HCT116 (cell line): ENCODE measurements at regions not wholly inside any gene's neighbourhood (a gene's known extent, or its start where the extent isn't known, plus 50 kb on each side); places are given as distances from the start of the nearest gene placed in this dataset.

Experiments
- ATAC-seq: fragments of 200-7000 bp; cut with Tn5 transposase; 2 replicates; pipeline ENCODE4 v1.9.1; 2020; ENCODE audit warnings: mild to moderate bottlenecking, moderate library complexity
- BruUV-seq: library from RNA; stranded (reverse); fragments of 400-500 nt; replicated peaks from 2 replicates; lab custom pipeline; 2021; lab: Mats Ljungman, UMichigan
- CTCF ChIA-PET: fragments of 300-600 bp; sonication (Branson Sonifier 250); formaldehyde crosslinking; loops from one replicate; lab custom pipeline; 2021; ENCODE audit warnings: antibody characterized with exemption; lab: Charles Lee
- POLR2A ChIA-PET: fragments of 300-600, 350-600 bp; sonication (Branson Sonifier 250); formaldehyde crosslinking; loops from one replicate; lab custom pipeline; 2021; ENCODE audit warnings: antibody characterized with exemption; lab: Charles Lee
- RAD21 ChIA-PET, 2 experiments: fragments of 300-600 bp; sonication (Branson Sonifier 250); formaldehyde crosslinking; loops; one replicate each; lab custom pipeline; 2023; ENCODE audit warnings: low total read pairs in 2 of 2; ENCODE audit not compliant: uncharacterized antibody in 2 of 2, unreplicated experiment in 2 of 2, low non-redundant PET in 1 of 2; lab: Charles Lee
- DNase-seq: peaks from one replicate; pipeline ENCODE4 v3.0.0-alpha.2; 2010; ENCODE audit warnings: low read depth, low spot score
- H2AFZ ChIP-seq: fragments of 200-600 bp; shearing (Covaris generic), sonication (generic); 2 replicates; pipeline ENCODE4 v1.6.1; 2017; ENCODE audit warnings: low read depth, mixed run types, mixed read lengths, antibody characterized with exemption, low read length; ENCODE audit not compliant: poor library complexity, severe bottlenecking
- H3K27ac ChIP-seq: 2 replicates; pipeline ENCODE4 v1.5.1; 2012; ENCODE audit warnings: low read depth, low read length
- H3K27me3 ChIP-seq: fragments of 200-600 bp; sonication (generic); 2 replicates; pipeline ENCODE4 v1.6.1; 2016; ENCODE audit warnings: mixed run types, low read length, mixed read lengths; ENCODE audit not compliant: insufficient read depth
- H3K36me3 ChIP-seq, 2 experiments: fragments of 200-500 bp in 1 of 2; fragments of 200-600 bp in 1 of 2; sonication (Bioruptor generic) in 1 of 2; sonication (generic) in 1 of 2; 2 replicates each; pipeline versions ENCODE4 v1.5.1 to v1.6.1; 2014 to 2016; ENCODE audit warnings: low read length in 2 of 2, inconsistent platforms in 1 of 2, mixed read lengths in 1 of 2, mixed run types in 1 of 2; ENCODE audit not compliant: insufficient read depth in 2 of 2, control insufficient read depth in 1 of 2
- H3K4me1 ChIP-seq, 2 experiments: fragments of 200-600 bp in 1 of 2; sonication (generic) in 1 of 2; 2 replicates each; pipeline versions ENCODE4 v1.5.1 to v1.6.1; 2012 to 2017; ENCODE audit warnings: low read length in 2 of 2, inconsistent platforms in 1 of 2, mild to moderate bottlenecking in 1 of 2, mixed read lengths in 1 of 2, mixed run types in 1 of 2, moderate library complexity in 1 of 2; ENCODE audit not compliant: insufficient read depth in 2 of 2, control insufficient read depth in 1 of 2
- H3K4me2 ChIP-seq: fragments of 200-600 bp; sonication (generic); 2 replicates; pipeline ENCODE4 v1.6.1; 2017; ENCODE audit warnings: mixed run types, low read length, mixed read lengths
- H3K4me3 ChIP-seq, 2 experiments: fragments of 200-600 bp in 1 of 2; sonication (generic) in 1 of 2; replicated peaks in 1 of 2; 2 replicates each; pipeline ENCODE4 v1.5.1; 2011 to 2016; ENCODE audit warnings: low read length in 2 of 2, control low read depth in 1 of 2, low read depth in 1 of 2, mild to moderate bottlenecking in 1 of 2, mixed read lengths in 1 of 2, mixed run types in 1 of 2
- H3K79me2 ChIP-seq: fragments of 200-600 bp; sonication (generic); 2 replicates; pipeline ENCODE4 v1.6.1; 2017; ENCODE audit warnings: mild to moderate bottlenecking, mixed run types, low read length, moderate library complexity, mixed read lengths; ENCODE audit not compliant: insufficient read depth
- H3K9ac ChIP-seq: fragments of 200-600 bp; sonication (generic); 2 replicates; pipeline ENCODE4 v1.6.1; 2016; ENCODE audit warnings: low read length, mixed read lengths
- H3K9me2 ChIP-seq: fragments of 200-600 bp; sonication (generic), shearing (Covaris generic); 2 replicates; pipeline ENCODE4 v1.6.1; 2017; ENCODE audit warnings: mixed run types, mild to moderate bottlenecking, moderate library complexity; ENCODE audit not compliant: insufficient read depth
- H3K9me3 ChIP-seq, 2 experiments: fragments of 200-500 bp in 1 of 2; fragments of 200-600 bp in 1 of 2; sonication (Bioruptor generic) in 1 of 2; sonication (generic) in 1 of 2; 2 replicates each; pipeline ENCODE4 v1.6.1; 2014 to 2017; ENCODE audit warnings: low read length in 2 of 2, mixed read lengths in 2 of 2, inconsistent platforms in 1 of 2, low read depth in 1 of 2, mild to moderate bottlenecking in 1 of 2, mixed run types in 1 of 2, moderate library complexity in 1 of 2; ENCODE audit not compliant: control insufficient read depth in 1 of 2, insufficient read depth in 1 of 2
- H4K20me1 ChIP-seq: fragments of 200-600 bp; sonication (generic), shearing (Covaris generic); 2 replicates; pipeline ENCODE4 v1.6.1; 2017; ENCODE audit warnings: mixed run types, mild to moderate bottlenecking, moderate library complexity; ENCODE audit not compliant: insufficient read depth
- CEBPB ChIP-seq: IDR thresholded peaks from 2 replicates; pipeline ENCODE4 v1.6.1; 2012; ENCODE audit warnings: low read depth
- ELF1 ChIP-seq: IDR thresholded peaks from 2 replicates; pipeline ENCODE4 v1.6.1; 2012; ENCODE audit warnings: low read depth, borderline replicate concordance
- EZH2phosphoT487 ChIP-seq: fragments of 200-600 bp; IDR thresholded peaks from 2 replicates; pipeline ENCODE4 v1.6.1; 2018; ENCODE audit warnings: antibody characterized with exemption, borderline replicate concordance
- FOSL1 ChIP-seq: IDR thresholded peaks from 2 replicates; pipeline ENCODE4 v1.6.1; 2012; ENCODE audit warnings: low read depth
- POLR2AphosphoS5 ChIP-seq: IDR thresholded peaks from 2 replicates; pipeline ENCODE4 v1.6.1; 2011; ENCODE audit warnings: mild to moderate bottlenecking, low read depth, low read length, moderate library complexity
- TCF7L2 ChIP-seq: IDR thresholded peaks from 2 replicates; pipeline ENCODE4 v1.7.0; 2011; ENCODE audit warnings: borderline replicate concordance, inconsistent platforms; ENCODE audit not compliant: insufficient read depth, insufficient read length; ENCODE audit errors: extremely low read depth
- YY1 ChIP-seq: IDR thresholded peaks from 2 replicates; pipeline ENCODE4 v1.6.1; 2011; ENCODE audit warnings: low read length, low read depth, moderate library complexity, mild to moderate bottlenecking; ENCODE audit not compliant: insufficient replicate concordance; ENCODE audit errors: extremely low read depth
- ZFX ChIP-seq: fragments of 450-650 bp; IDR thresholded peaks from 2 replicates; pipeline ENCODE4 v1.6.1; 2017
- ZNF274 ChIP-seq: fragments of 200-500 bp; sonication (Bioruptor generic); IDR thresholded peaks from 2 replicates; pipeline ENCODE4 v1.6.1; 2014; ENCODE audit warnings: mild to moderate bottlenecking, low read depth, low read length, inconsistent platforms
- intact Hi-C: fragments of 100-400 bp; cut with micrococcal nuclease; formaldehyde crosslinking; loops from 2 replicates; pipeline ENCODE4 v1.10.0; 2022
- TF ChIP-seq, protein P1 (sequence below): IDR thresholded peaks from 2 replicates; pipeline ENCODE4 v1.6.1; 2012
- TF ChIP-seq, protein P2 (sequence below): IDR thresholded peaks from 2 replicates; pipeline ENCODE4 v1.6.1; 2012; ENCODE audit warnings: low read depth

DNA sequence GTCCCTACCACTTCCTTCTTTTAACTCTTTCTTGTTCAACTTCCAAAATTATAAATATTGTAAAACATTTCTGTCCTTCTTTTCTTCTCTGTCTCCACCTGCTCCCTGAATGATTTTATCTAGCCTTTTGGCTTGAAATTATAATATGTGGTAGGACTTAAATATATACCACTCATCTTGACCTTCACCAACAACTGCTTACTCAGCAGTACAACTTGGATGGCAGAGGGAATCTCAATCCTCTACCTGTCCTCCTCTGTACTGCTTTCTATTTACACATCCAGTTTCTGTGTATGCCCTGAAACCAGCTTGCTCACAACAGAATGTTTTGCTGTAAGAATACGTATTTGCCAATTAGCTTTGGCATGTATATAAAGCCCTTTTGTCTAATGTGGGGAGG lies 1392.5 kb downstream of the EPHA7 start:
- TF ChIP-seq, protein P1, sequence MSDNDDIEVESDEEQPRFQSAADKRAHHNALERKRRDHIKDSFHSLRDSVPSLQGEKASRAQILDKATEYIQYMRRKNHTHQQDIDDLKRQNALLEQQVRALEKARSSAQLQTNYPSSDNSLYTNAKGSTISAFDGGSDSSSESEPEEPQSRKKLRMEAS: no peak
- TF ChIP-seq TCF7L2 (no peak), ELF1 (no peak), YY1 (no peak)
- TF ChIP-seq, all 23 proteins: peak for 0
- H3K9me2 ChIP-seq: no peaks in the 10 kb centered on the region
- no peaks in the 10 kb centered on the region for H3K36me3 ChIP-seq
- H3K4me2 ChIP-seq: no peak overlapping the region
- POLR2A ChIA-PET: no interaction called here
- no TSS peak for BruUV-seq
- CTCF ChIA-PET: no interaction called here
- H2AFZ ChIP-seq: no peak overlapping the region
- no peaks in the 10 kb centered on the region for H3K79me2 ChIP-seq
- no peaks in the 10 kb centered on the region for H4K20me1 ChIP-seq
- H3K27ac ChIP-seq: no peak overlapping the region
- intact Hi-C loops: no loop called here
- peaks cover 3 to 25% of the 10 kb centered on the region in 2 experiments; a peak in 1 of 4 replicates for H3K9me3 ChIP-seq
- RAD21 ChIA-PET: no interaction called here
- DNase-seq: no peak
- H3K4me1 ChIP-seq: no peaks in the 10 kb centered on the region
- no peak overlapping the region for H3K4me3 ChIP-seq
- ATAC-seq: no peak
- H3K9ac ChIP-seq: no peak overlapping the region
- no peaks in the 10 kb centered on the region for H3K27me3 ChIP-seq

DNA sequence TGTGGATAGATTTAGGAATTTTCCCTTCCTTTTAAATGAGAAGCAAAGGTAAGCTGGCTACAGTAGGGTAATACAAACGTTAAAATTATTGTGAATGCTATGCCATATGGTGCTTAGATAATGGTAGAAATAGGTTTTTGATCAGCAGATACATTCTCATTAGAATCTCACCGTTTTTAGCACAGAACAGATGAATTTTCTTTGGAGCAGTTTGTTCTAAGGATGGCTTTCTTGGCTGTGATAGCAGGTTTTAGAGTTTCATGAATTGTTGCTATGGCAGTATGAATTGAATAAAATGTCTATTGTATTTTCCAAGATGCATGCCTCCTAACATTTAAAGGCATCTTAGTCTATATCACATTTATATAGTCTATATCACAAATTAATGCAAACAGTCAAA lies 1394.5 kb downstream of the EPHA7 start:
- no peaks in the 10 kb centered on the region for H3K4me1 ChIP-seq
- H2AFZ ChIP-seq: no peak overlapping the region
- H4K20me1 ChIP-seq: no peaks in the 10 kb centered on the region
- H3K4me3 ChIP-seq: no peak overlapping the region
- no peak overlapping the region for H3K9ac ChIP-seq
- no peaks in the 10 kb centered on the region for H3K36me3 ChIP-seq
- BruUV-seq: no TSS peak
- ATAC-seq (no peak), DNase-seq (no peak)
- H3K79me2 ChIP-seq: no peaks in the 10 kb centered on the region
- no peak overlapping the region for H3K4me2 ChIP-seq
- H3K9me3 ChIP-seq: peaks cover 0 to 35% of the 10 kb centered on the region in 2 experiments; a peak in 1 of 4 replicates
- no peaks in the 10 kb centered on the region for H3K27me3 ChIP-seq
- intact Hi-C loops: no loop called here
- ChIA-PET RAD21 (no interaction called here), CTCF (no interaction called here), POLR2A (no interaction called here)
- TF ChIP-seq, protein P2, sequence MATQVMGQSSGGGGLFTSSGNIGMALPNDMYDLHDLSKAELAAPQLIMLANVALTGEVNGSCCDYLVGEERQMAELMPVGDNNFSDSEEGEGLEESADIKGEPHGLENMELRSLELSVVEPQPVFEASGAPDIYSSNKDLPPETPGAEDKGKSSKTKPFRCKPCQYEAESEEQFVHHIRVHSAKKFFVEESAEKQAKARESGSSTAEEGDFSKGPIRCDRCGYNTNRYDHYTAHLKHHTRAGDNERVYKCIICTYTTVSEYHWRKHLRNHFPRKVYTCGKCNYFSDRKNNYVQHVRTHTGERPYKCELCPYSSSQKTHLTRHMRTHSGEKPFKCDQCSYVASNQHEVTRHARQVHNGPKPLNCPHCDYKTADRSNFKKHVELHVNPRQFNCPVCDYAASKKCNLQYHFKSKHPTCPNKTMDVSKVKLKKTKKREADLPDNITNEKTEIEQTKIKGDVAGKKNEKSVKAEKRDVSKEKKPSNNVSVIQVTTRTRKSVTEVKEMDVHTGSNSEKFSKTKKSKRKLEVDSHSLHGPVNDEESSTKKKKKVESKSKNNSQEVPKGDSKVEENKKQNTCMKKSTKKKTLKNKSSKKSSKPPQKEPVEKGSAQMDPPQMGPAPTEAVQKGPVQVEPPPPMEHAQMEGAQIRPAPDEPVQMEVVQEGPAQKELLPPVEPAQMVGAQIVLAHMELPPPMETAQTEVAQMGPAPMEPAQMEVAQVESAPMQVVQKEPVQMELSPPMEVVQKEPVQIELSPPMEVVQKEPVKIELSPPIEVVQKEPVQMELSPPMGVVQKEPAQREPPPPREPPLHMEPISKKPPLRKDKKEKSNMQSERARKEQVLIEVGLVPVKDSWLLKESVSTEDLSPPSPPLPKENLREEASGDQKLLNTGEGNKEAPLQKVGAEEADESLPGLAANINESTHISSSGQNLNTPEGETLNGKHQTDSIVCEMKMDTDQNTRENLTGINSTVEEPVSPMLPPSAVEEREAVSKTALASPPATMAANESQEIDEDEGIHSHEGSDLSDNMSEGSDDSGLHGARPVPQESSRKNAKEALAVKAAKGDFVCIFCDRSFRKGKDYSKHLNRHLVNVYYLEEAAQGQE: no peak
- no peak for TF ChIP-seq CEBPB
- no peak for TF ChIP-seq ZFX
- no peak for TF ChIP-seq ZNF274
- TF ChIP-seq TCF7L2: no peak
- TF ChIP-seq POLR2AphosphoS5: no peak
- TF ChIP-seq ELF1: no peak
- no peak for TF ChIP-seq EZH2phosphoT487
- TF ChIP-seq FOSL1: no peak
- no peaks in the 10 kb centered on the region for H3K9me2 ChIP-seq
- no peak overlapping the region for H3K27ac ChIP-seq
